Naive thymus-derived CD4-positive, alpha-beta T cell (primary cell): ENCODE measurements at regions not wholly inside any gene's neighbourhood (a gene's known extent, or its start where the extent isn't known, plus 50 kb on each side); places are given as distances from the start of the nearest gene placed in this dataset.

ENCODE experiments used
- ATAC-seq: fragments of 150-1000 bp; cut with Tn5 transposase; 2 replicates; pipeline ENCODE4 v1.10.0; 2021; ENCODE audit warnings: mild to moderate bottlenecking, moderate library complexity
- CTCF ChIA-PET: fragments of 350-600 bp; sonication (Branson Sonifier 250); formaldehyde crosslinking; loops from one replicate; lab custom pipeline; 2021; ENCODE audit warnings: antibody characterized with exemption; lab: Charles Lee
- POLR2A ChIA-PET: fragments of 350-600 bp; sonication (Branson Sonifier 250); formaldehyde crosslinking; loops from one replicate; lab custom pipeline; 2021; ENCODE audit warnings: antibody characterized with exemption, inconsistent platforms; lab: Charles Lee
- DNase-seq, 9 donors: peaks; one replicate each; pipeline versions ENCODE4 v3.0.0 to v3.0.0-alpha.2; 2020 to 2022; ENCODE audit warnings: mixed read lengths in 1 of 9
- H3K27ac ChIP-seq: one replicate; pipeline ENCODE4 v1.7.0; 2013; ENCODE audit warnings: mild to moderate bottlenecking, low read depth, low read length, moderate library complexity
- H3K27me3 ChIP-seq, 2 donors: one replicate each; pipeline ENCODE4 v1.7.0; 2013; ENCODE audit warnings: low read length in 2 of 2, mild to moderate bottlenecking in 2 of 2, moderate library complexity in 2 of 2; ENCODE audit not compliant: control insufficient read depth in 2 of 2, insufficient read depth in 2 of 2
- H3K36me3 ChIP-seq, 3 experiments: 1 replicate in 2 of 3; 2 replicates in 1 of 3; pipeline ENCODE4 v1.7.0; 2013; ENCODE audit warnings: low read length in 3 of 3, mild to moderate bottlenecking in 3 of 3, moderate library complexity in 1 of 3; ENCODE audit not compliant: insufficient read depth in 3 of 3, control insufficient read depth in 2 of 3
- H3K4me1 ChIP-seq, 2 donors: one replicate each; pipeline ENCODE4 v1.7.0; 2013; ENCODE audit warnings: low read length in 2 of 2, mild to moderate bottlenecking in 2 of 2, moderate library complexity in 1 of 2; ENCODE audit not compliant: control insufficient read depth in 2 of 2, insufficient read depth in 2 of 2
- H3K4me3 ChIP-seq: 2 replicates; pipeline ENCODE4 v1.7.0; 2013; ENCODE audit warnings: mild to moderate bottlenecking, low read length
- H3K9me3 ChIP-seq, 3 experiments: 1 replicate in 2 of 3; 2 replicates in 1 of 3; pipeline ENCODE4 v1.7.0; 2013; ENCODE audit warnings: low read length in 3 of 3; ENCODE audit not compliant: control insufficient read depth in 2 of 3
- H3K27ac Mint-ChIP-seq, 9 donors: one replicate each; pipeline ENCODE4 v1.8.0; 2020 to 2022; ENCODE audit warnings: mixed read lengths in 9 of 9, mild to moderate bottlenecking in 8 of 9, moderate library complexity in 5 of 9, inconsistent platforms in 2 of 9
- H3K27me3 Mint-ChIP-seq, 5 donors: one replicate each; pipeline ENCODE4 v1.8.0; 2021 to 2022; ENCODE audit warnings: mixed read lengths in 5 of 5, mild to moderate bottlenecking in 1 of 5
- H3K36me3 Mint-ChIP-seq, 5 donors: one replicate each; pipeline ENCODE4 v1.8.0; 2020 to 2022; ENCODE audit warnings: mixed read lengths in 5 of 5, mild to moderate bottlenecking in 3 of 5, inconsistent platforms in 1 of 5
- H3K4me1 Mint-ChIP-seq, 7 donors: one replicate each; pipeline ENCODE4 v1.8.0; 2020 to 2022; ENCODE audit warnings: mixed read lengths in 7 of 7, mild to moderate bottlenecking in 3 of 7, inconsistent platforms in 1 of 7
- H3K4me3 Mint-ChIP-seq, 10 donors: one replicate each; pipeline ENCODE4 v1.8.0; 2020 to 2022; ENCODE audit warnings: mild to moderate bottlenecking in 10 of 10, mixed read lengths in 10 of 10, moderate library complexity in 6 of 10, inconsistent platforms in 2 of 10
- H3K9me3 Mint-ChIP-seq, 11 donors: one replicate each; pipeline ENCODE4 v1.8.0; 2020 to 2022; ENCODE audit warnings: mixed read lengths in 11 of 11, mild to moderate bottlenecking in 4 of 11, inconsistent platforms in 1 of 11, moderate library complexity in 1 of 11
- intact Hi-C, 2 donors: fragments of 100-400 bp; cut with micrococcal nuclease; formaldehyde crosslinking; loops; one replicate each; pipeline ENCODE4 v1.15.1; 2023

- Histone ChIP-seq H3K36me3 (no peaks in the 10 kb centered on the region), H3K27ac (no peak overlapping the region), H3K4me3 (no peak overlapping the region), H3K27me3 (no peaks in the 10 kb centered on the region), H3K9me3 (no peaks in the 10 kb centered on the region), H3K4me1 (no peaks in the 10 kb centered on the region)
- H3K27me3 Mint-ChIP-seq: peaks cover 4 to 16% (median 7%) of the 10 kb centered on the region in 5 donors
- CTCF ChIA-PET: interaction anchor here (0.5 to 1.1 kb wide), 2 partner anchors 16 to 47 kb away, joined by 3 to 4 read pairs; no protein-coding TSS in a partner anchor
- no peak for DNase-seq
- no peak overlapping the region for H3K27ac Mint-ChIP-seq
- ATAC-seq: no peak
- H3K4me1 Mint-ChIP-seq: no peaks in the 10 kb centered on the region
- POLR2A ChIA-PET: no interaction called here
- no peak overlapping the region for H3K4me3 Mint-ChIP-seq
- intact Hi-C loops: no loop called here
- peaks cover 0 to 1% (median 0%) of the 10 kb centered on the region in 11 donors for H3K9me3 Mint-ChIP-seq
- peaks cover 0 to 2% (median 0%) of the 10 kb centered on the region in 5 donors for H3K36me3 Mint-ChIP-seq
These were observed 745.9 kb upstream of the ACVR2A start for GRCh38 chr2:147098940-147099339.

- no peaks in the 10 kb centered on the region for H3K27me3 ChIP-seq
- Mint-ChIP-seq H3K9me3 (peaks cover 0 to 1% (median 0%) of the 10 kb centered on the region in 11 donors), H3K36me3 (peaks cover 0 to 2% (median 0%) of the 10 kb centered on the region in 5 donors), H3K27me3 (peaks cover 4 to 16% (median 4%) of the 10 kb centered on the region in 5 donors), H3K4me3 (no peak overlapping the region), H3K27ac (no peak overlapping the region), H3K4me1 (no peaks in the 10 kb centered on the region)
- DNase-seq (no peak), ATAC-seq (no peak)
- intact Hi-C loops: no loop called here
- H3K9me3 ChIP-seq: no peaks in the 10 kb centered on the region
- no peaks in the 10 kb centered on the region for H3K4me1 ChIP-seq
- ChIA-PET POLR2A (no interaction called here), CTCF (no interaction called here)
- H3K27ac ChIP-seq: no peak overlapping the region
- H3K36me3 ChIP-seq: no peaks in the 10 kb centered on the region
- no peak overlapping the region for H3K4me3 ChIP-seq
These were observed 747.1 kb upstream of the ACVR2A start for GRCh38 chr2:147097747-147098146.

GRCh38 chr2:147096671-147097070 is 748.2 kb upstream of the ACVR2A start:
- no peaks in the 10 kb centered on the region for H3K36me3 ChIP-seq
- Mint-ChIP-seq H3K36me3 (peaks cover 0 to 2% (median 0%) of the 10 kb centered on the region in 5 donors), H3K4me3 (no peak overlapping the region), H3K4me1 (no peaks in the 10 kb centered on the region), H3K27me3 (peaks cover 3 to 14% (median 4%) of the 10 kb centered on the region in 5 donors), H3K27ac (no peak overlapping the region), H3K9me3 (peaks cover 0 to 1% (median 0%) of the 10 kb centered on the region in 11 donors)
- ChIA-PET POLR2A (no interaction called here), CTCF (no interaction called here)
- no peaks in the 10 kb centered on the region for H3K27me3 ChIP-seq
- no peak for DNase-seq
- intact Hi-C loops: no loop called here
- H3K4me1 ChIP-seq: no peaks in the 10 kb centered on the region
- ATAC-seq: no peak
- H3K27ac ChIP-seq: no peak overlapping the region
- H3K4me3 ChIP-seq: no peak overlapping the region
- H3K9me3 ChIP-seq: no peaks in the 10 kb centered on the region

- H3K36me3 ChIP-seq: no peaks in the 10 kb centered on the region
- no peaks in the 10 kb centered on the region for H3K27me3 ChIP-seq
- intact Hi-C loops: no loop called here
- Mint-ChIP-seq H3K4me3 (no peak overlapping the region), H3K36me3 (peaks cover 0 to 2% (median 0%) of the 10 kb centered on the region in 5 donors), H3K27me3 (peaks cover 0 to 6% (median 4%) of the 10 kb centered on the region in 5 donors), H3K9me3 (peaks cover 0 to 1% (median 0%) of the 10 kb centered on the region in 11 donors), H3K27ac (no peak overlapping the region), H3K4me1 (no peaks in the 10 kb centered on the region)
- ATAC-seq (no peak), DNase-seq (no peak)
- no peak overlapping the region for H3K4me3 ChIP-seq
- ChIA-PET POLR2A (no interaction called here), CTCF (no interaction called here)
- H3K9me3 ChIP-seq: no peaks in the 10 kb centered on the region
- H3K27ac ChIP-seq: no peak overlapping the region
- no peaks in the 10 kb centered on the region for H3K4me1 ChIP-seq
These were observed 749.5 kb upstream of the ACVR2A start for GRCh38 chr2:147095376-147095775.

GRCh38 chr2:147094077-147094476 is 750.8 kb upstream of the ACVR2A start:
- Mint-ChIP-seq H3K36me3 (peaks cover 0 to 2% (median 0%) of the 10 kb centered on the region in 5 donors), H3K27me3 (peaks cover 0 to 6% (median 4%) of the 10 kb centered on the region in 5 donors), H3K9me3 (peaks cover 0 to 1% (median 0%) of the 10 kb centered on the region in 11 donors), H3K27ac (no peak overlapping the region), H3K4me1 (no peaks in the 10 kb centered on the region), H3K4me3 (no peak overlapping the region)
- Histone ChIP-seq H3K4me1 (no peaks in the 10 kb centered on the region), H3K27me3 (no peaks in the 10 kb centered on the region), H3K36me3 (no peaks in the 10 kb centered on the region), H3K27ac (no peak overlapping the region), H3K4me3 (no peak overlapping the region), H3K9me3 (no peaks in the 10 kb centered on the region)
- DNase-seq: no peak
- POLR2A ChIA-PET: no interaction called here
- CTCF ChIA-PET: no interaction called here
- ATAC-seq: no peak
- intact Hi-C loops: loop anchor here in 1 of 2 donors (5.0 kb wide), 1 partner anchor 1493 kb away; no protein-coding TSS in a partner anchor

GRCh38 chr2:147092266-147092665 is 752.6 kb upstream of the ACVR2A start:
- H3K4me1 Mint-ChIP-seq: no peaks in the 10 kb centered on the region
- Histone ChIP-seq H3K4me1 (no peaks in the 10 kb centered on the region), H3K9me3 (no peaks in the 10 kb centered on the region), H3K27ac (no peak overlapping the region), H3K27me3 (no peaks in the 10 kb centered on the region), H3K36me3 (no peaks in the 10 kb centered on the region), H3K4me3 (no peak overlapping the region)
- H3K36me3 Mint-ChIP-seq: peaks cover 0 to 2% (median 0%) of the 10 kb centered on the region in 5 donors
- ChIA-PET CTCF (interaction anchor here (1.0 kb wide), 1 partner anchor 9 kb away, joined by 6 read pairs; no protein-coding TSS in a partner anchor), POLR2A (no interaction called here)
- peaks cover 0 to 1% (median 0%) of the 10 kb centered on the region in 11 donors for H3K9me3 Mint-ChIP-seq
- DNase-seq (no peak), ATAC-seq (no peak)
- peaks cover 0 to 6% (median 4%) of the 10 kb centered on the region in 5 donors for H3K27me3 Mint-ChIP-seq
- H3K27ac Mint-ChIP-seq: no peak overlapping the region
- intact Hi-C loops: loop anchor here in 1 of 2 donors (5.0 kb wide), 1 partner anchor 1495 kb away; no protein-coding TSS in a partner anchor
- no peak overlapping the region for H3K4me3 Mint-ChIP-seq

GRCh38 chr2:147091448-147091847 is 753.4 kb upstream of the ACVR2A start:
- no peak overlapping the region for H3K4me3 Mint-ChIP-seq
- H3K27me3 Mint-ChIP-seq: peaks cover 0 to 6% (median 4%) of the 10 kb centered on the region in 5 donors
- ATAC-seq (no peak), DNase-seq (no peak)
- no peaks in the 10 kb centered on the region for H3K4me1 ChIP-seq
- ChIA-PET POLR2A (no interaction called here), CTCF (interaction anchor here (1.0 kb wide), 1 partner anchor 8 kb away, joined by 6 read pairs; no protein-coding TSS in a partner anchor)
- H3K4me1 Mint-ChIP-seq: no peaks in the 10 kb centered on the region
- H3K9me3 ChIP-seq: no peaks in the 10 kb centered on the region
- no peaks in the 10 kb centered on the region for H3K36me3 Mint-ChIP-seq
- no peak overlapping the region for H3K27ac Mint-ChIP-seq
- H3K9me3 Mint-ChIP-seq: peaks cover 0 to 1% (median 0%) of the 10 kb centered on the region in 11 donors
- H3K27me3 ChIP-seq: no peaks in the 10 kb centered on the region
- intact Hi-C loops: loop anchor here in 1 of 2 donors (5.0 kb wide), 1 partner anchor 1496 kb away; no protein-coding TSS in a partner anchor
- no peak overlapping the region for H3K27ac ChIP-seq
- no peak overlapping the region for H3K4me3 ChIP-seq
- H3K36me3 ChIP-seq: no peaks in the 10 kb centered on the region
